ENCODE measurements at regions not wholly inside any gene's neighbourhood (a gene's known extent, or its start where the extent isn't known, plus 50 kb on each side); places are given as distances from the start of the nearest gene placed in this dataset.

GRCh38 chr20:53645582-53645897, 51.9 kb upstream of the ZNF217 start:
- TF ChIP-seq POLR2A (IDR thresholded peaks at IDR 0.05) (no peak), CTCF (IDR thresholded peaks at IDR 0.05) (no peak)

Data from body of pancreas (tissue), 4 donors.